ENCODE measurements at regions not wholly inside any gene's neighbourhood (a gene's known extent, or its start where the extent isn't known, plus 50 kb on each side); places are given as distances from the start of the nearest gene placed in this dataset.

- H3K27ac Mint-ChIP-seq (ENCODE audit: unreplicated experiment) = no peak overlapping the region
- no peak overlapping the region for H3K4me3 Mint-ChIP-seq (ENCODE audit: unreplicated experiment)
- TF ChIP-seq, protein P1, sequence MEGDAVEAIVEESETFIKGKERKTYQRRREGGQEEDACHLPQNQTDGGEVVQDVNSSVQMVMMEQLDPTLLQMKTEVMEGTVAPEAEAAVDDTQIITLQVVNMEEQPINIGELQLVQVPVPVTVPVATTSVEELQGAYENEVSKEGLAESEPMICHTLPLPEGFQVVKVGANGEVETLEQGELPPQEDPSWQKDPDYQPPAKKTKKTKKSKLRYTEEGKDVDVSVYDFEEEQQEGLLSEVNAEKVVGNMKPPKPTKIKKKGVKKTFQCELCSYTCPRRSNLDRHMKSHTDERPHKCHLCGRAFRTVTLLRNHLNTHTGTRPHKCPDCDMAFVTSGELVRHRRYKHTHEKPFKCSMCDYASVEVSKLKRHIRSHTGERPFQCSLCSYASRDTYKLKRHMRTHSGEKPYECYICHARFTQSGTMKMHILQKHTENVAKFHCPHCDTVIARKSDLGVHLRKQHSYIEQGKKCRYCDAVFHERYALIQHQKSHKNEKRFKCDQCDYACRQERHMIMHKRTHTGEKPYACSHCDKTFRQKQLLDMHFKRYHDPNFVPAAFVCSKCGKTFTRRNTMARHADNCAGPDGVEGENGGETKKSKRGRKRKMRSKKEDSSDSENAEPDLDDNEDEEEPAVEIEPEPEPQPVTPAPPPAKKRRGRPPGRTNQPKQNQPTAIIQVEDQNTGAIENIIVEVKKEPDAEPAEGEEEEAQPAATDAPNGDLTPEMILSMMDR (IDR thresholded peaks at IDR 0.05; ENCODE audit: unreplicated experiment) = no peak
- no peaks in the 10 kb centered on the region for H3K27me3 Mint-ChIP-seq (ENCODE audit: unreplicated experiment)
- H3K9me3 Mint-ChIP-seq (ENCODE audit: unreplicated experiment) = no peaks in the 10 kb centered on the region
- DNase-seq (ENCODE audit: low spot score) = no peak
- H3K36me3 Mint-ChIP-seq (ENCODE audit: low read depth, unreplicated experiment) = no peaks in the 10 kb centered on the region
- H3K4me1 Mint-ChIP-seq (ENCODE audit: unreplicated experiment) = no peaks in the 10 kb centered on the region
Measured at GRCh38 chr2:150008901-150009300, 421.3 kb upstream of the MMADHC start.

DNA sequence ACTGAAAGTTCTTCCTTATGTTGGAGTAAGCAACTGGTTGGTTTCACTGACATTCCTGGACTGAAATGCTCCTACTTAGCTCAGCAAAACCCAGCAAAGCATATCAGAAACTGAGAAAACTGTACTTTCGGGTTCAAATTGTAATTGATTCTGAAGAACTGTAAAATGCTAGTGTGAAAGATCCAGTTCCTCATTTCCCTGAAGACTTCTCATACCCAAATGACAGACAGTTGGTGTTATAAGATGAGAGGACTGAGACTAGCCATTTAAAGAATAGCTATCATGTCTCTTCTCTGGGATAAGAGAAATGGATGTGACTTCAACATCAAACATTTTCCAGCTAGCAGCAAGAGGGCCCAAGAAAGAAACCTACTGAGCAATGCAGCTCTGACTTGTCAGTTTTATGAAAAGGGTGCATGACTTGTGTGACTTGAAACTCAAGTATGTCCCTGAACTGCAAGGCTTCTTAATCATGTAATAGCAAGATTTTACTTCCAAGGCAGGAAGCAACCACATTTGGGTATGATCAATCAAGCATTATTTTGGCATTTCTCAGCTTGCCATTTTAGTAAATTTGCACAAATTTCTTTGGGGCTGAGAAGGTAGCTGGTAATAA, 420.3 kb upstream of the MMADHC start:
- TF ChIP-seq, protein P1 (IDR thresholded peaks at IDR 0.05; ENCODE audit: unreplicated experiment) = no peak
- Mint-ChIP-seq H3K36me3 (ENCODE audit: low read depth, unreplicated experiment) (no peaks in the 10 kb centered on the region), H3K4me3 (ENCODE audit: unreplicated experiment) (no peak overlapping the region), H3K9me3 (ENCODE audit: unreplicated experiment) (no peaks in the 10 kb centered on the region), H3K27me3 (ENCODE audit: unreplicated experiment) (no peaks in the 10 kb centered on the region), H3K4me1 (ENCODE audit: unreplicated experiment) (no peaks in the 10 kb centered on the region), H3K27ac (ENCODE audit: unreplicated experiment) (no peak overlapping the region)
- no peak for DNase-seq (ENCODE audit: low spot score)

- H3K27me3 Mint-ChIP-seq (ENCODE audit: unreplicated experiment) = no peaks in the 10 kb centered on the region
- no peaks in the 10 kb centered on the region for H3K9me3 Mint-ChIP-seq (ENCODE audit: unreplicated experiment)
- H3K27ac Mint-ChIP-seq (ENCODE audit: unreplicated experiment) = no peak overlapping the region
- H3K4me1 Mint-ChIP-seq (ENCODE audit: unreplicated experiment) = no peaks in the 10 kb centered on the region
- H3K4me3 Mint-ChIP-seq (ENCODE audit: unreplicated experiment) = no peak overlapping the region
- TF ChIP-seq, protein P1 (IDR thresholded peaks at IDR 0.05; ENCODE audit: unreplicated experiment) = no peak
- DNase-seq (ENCODE audit: low spot score) = no peak
- no peaks in the 10 kb centered on the region for H3K36me3 Mint-ChIP-seq (ENCODE audit: low read depth, unreplicated experiment)
Measured at GRCh38 chr2:150006591-150006990, 419.0 kb upstream of the MMADHC start.

DNA sequence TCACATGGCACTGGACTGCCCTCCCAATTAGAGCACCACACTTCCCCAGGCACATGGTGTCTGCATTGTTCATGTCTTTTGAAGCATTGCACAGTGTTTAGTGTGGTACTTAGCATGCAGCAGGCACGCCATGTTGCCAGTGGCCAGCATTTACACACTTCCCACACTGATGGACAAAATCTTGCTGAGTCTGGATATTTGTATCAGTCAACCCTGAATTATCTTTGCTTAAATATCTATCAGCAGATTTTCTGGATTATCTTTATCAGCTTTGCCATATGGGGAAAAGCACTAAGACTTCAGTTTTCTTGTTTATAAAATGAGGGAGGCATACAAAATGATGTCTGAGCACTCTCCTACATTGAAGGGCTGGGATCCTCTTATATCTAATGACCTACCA, 416.0 kb upstream of the MMADHC start:
- Mint-ChIP-seq H3K4me1 (ENCODE audit: unreplicated experiment) (no peaks in the 10 kb centered on the region), H3K4me3 (ENCODE audit: unreplicated experiment) (no peak overlapping the region), H3K27me3 (ENCODE audit: unreplicated experiment) (no peaks in the 10 kb centered on the region), H3K27ac (ENCODE audit: unreplicated experiment) (no peak overlapping the region), H3K9me3 (ENCODE audit: unreplicated experiment) (no peaks in the 10 kb centered on the region), H3K36me3 (ENCODE audit: low read depth, unreplicated experiment) (no peaks in the 10 kb centered on the region)
- DNase-seq (ENCODE audit: low spot score) = no peak
- TF ChIP-seq, protein P1 (IDR thresholded peaks at IDR 0.05; ENCODE audit: unreplicated experiment) = no peak

DNA sequence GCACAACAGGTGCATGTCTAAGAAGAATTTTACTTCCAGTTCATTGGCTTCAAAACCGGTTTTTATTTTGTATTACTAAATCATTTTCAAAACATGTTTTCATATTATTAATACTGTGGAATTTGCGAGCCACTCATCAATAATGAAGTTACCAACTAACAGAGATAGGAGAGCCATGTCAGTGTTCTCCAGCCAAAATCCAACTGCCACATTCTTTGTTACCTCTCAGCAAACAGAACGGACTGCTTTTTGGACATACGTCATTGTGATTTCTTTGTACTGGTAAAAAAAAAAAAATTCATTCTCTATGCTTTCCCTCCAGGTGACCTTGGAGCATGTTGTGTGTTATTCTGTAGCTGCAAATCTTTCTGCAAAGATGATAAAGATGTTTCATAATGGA, 414.2 kb upstream of the MMADHC start:
- H3K27ac Mint-ChIP-seq (ENCODE audit: unreplicated experiment) = no peak overlapping the region
- TF ChIP-seq, protein P1 (IDR thresholded peaks at IDR 0.05; ENCODE audit: unreplicated experiment) = no peak
- DNase-seq (ENCODE audit: low spot score) = no peak
- H3K4me1 Mint-ChIP-seq (ENCODE audit: unreplicated experiment) = no peaks in the 10 kb centered on the region
- H3K9me3 Mint-ChIP-seq (ENCODE audit: unreplicated experiment) = no peaks in the 10 kb centered on the region
- H3K27me3 Mint-ChIP-seq (ENCODE audit: unreplicated experiment) = no peaks in the 10 kb centered on the region
- H3K4me3 Mint-ChIP-seq (ENCODE audit: unreplicated experiment) = no peak overlapping the region
- no peaks in the 10 kb centered on the region for H3K36me3 Mint-ChIP-seq (ENCODE audit: low read depth, unreplicated experiment)
